GM23248 (cell line): ENCODE measurements at regions not wholly inside any gene's neighbourhood (a gene's known extent, or its start where the extent isn't known, plus 50 kb on each side); places are given as distances from the start of the nearest gene placed in this dataset.

ENCODE experiments used
- DNase-seq: peaks from one replicate; pipeline ENCODE4 v3.0.0-alpha.2; 2015
- H2AFZ ChIP-seq: fragments of 200-600 bp; sonication (generic); 2 replicates; pipeline ENCODE4 v1.6.1; 2016; ENCODE audit warnings: antibody characterized with exemption
- H3F3A ChIP-seq: fragments of 200-600 bp; sonication (generic); 2 replicates; pipeline ENCODE4 v1.6.1; 2016; ENCODE audit warnings: mild to moderate bottlenecking, antibody characterized with exemption, mixed run types; ENCODE audit not compliant: insufficient read depth
- H3K27ac ChIP-seq: fragments of 200-600 bp; sonication (generic); 2 replicates; pipeline ENCODE4 v1.5.1; 2016; ENCODE audit warnings: mild to moderate bottlenecking
- H3K27me3 ChIP-seq: fragments of 200-600 bp; sonication (generic); replicated peaks from 2 replicates; pipeline ENCODE4 v1.6.1; 2016; ENCODE audit warnings: mild to moderate bottlenecking; ENCODE audit not compliant: insufficient read depth
- H3K36me3 ChIP-seq: fragments of 200-600 bp; sonication (generic); 2 replicates; pipeline ENCODE4 v1.6.1; 2016; ENCODE audit warnings: low read depth, mild to moderate bottlenecking
- H3K4me1 ChIP-seq: fragments of 200-600 bp; sonication (generic); 2 replicates; pipeline ENCODE4 v1.6.1; 2016; ENCODE audit warnings: mild to moderate bottlenecking; ENCODE audit not compliant: insufficient read depth
- H3K4me2 ChIP-seq: fragments of 200-600 bp; sonication (generic); one replicate; pipeline ENCODE4 v1.6.1; 2016; ENCODE audit warnings: mild to moderate bottlenecking; ENCODE audit not compliant: unreplicated experiment
- H3K4me3 ChIP-seq: fragments of 200-600 bp; sonication (generic); 2 replicates; pipeline ENCODE4 v1.5.1; 2016; ENCODE audit warnings: mild to moderate bottlenecking
- H3K79me2 ChIP-seq: fragments of 200-600 bp; sonication (generic); 2 replicates; pipeline ENCODE4 v1.6.1; 2016; ENCODE audit warnings: mild to moderate bottlenecking; ENCODE audit not compliant: insufficient read depth
- H3K9ac ChIP-seq: fragments of 200-600 bp; sonication (generic); 2 replicates; pipeline ENCODE4 v1.6.1; 2016; ENCODE audit warnings: mild to moderate bottlenecking
- H3K9me2 ChIP-seq: fragments of 200-600 bp; sonication (generic); 2 replicates; pipeline ENCODE4 v1.6.1; 2016; ENCODE audit warnings: mixed run types, mild to moderate bottlenecking, moderate library complexity; ENCODE audit not compliant: insufficient read depth
- H3K9me3 ChIP-seq: fragments of 200-600 bp; sonication (generic); one replicate; pipeline ENCODE4 v1.6.1; 2017; ENCODE audit warnings: low read depth
- H4K20me1 ChIP-seq: fragments of 200-600 bp; sonication (generic); 2 replicates; pipeline ENCODE4 v1.6.0; 2016; ENCODE audit not compliant: insufficient read depth
- EZH2 ChIP-seq: fragments of 200-600 bp; sonication (generic); IDR thresholded peaks from 2 replicates; pipeline ENCODE4 v1.6.1; 2018; ENCODE audit warnings: antibody characterized with exemption, mild to moderate bottlenecking; ENCODE audit not compliant: insufficient read depth, poor library complexity, severe bottlenecking
- EZH2phosphoT487 ChIP-seq: fragments of 200-600 bp; sonication (generic); IDR thresholded peaks from 2 replicates; pipeline ENCODE4 v1.6.1; 2018; ENCODE audit warnings: antibody characterized with exemption, moderate library complexity, mild to moderate bottlenecking, low read depth; ENCODE audit not compliant: insufficient read depth
- WGBS, 2 experiments: methylation state at CpG; one replicate each; pipeline ENCODE4 v1.1.6; 2015 to 2017; ENCODE audit warnings: low lambda C conversion rate in 2 of 2, low coverage in 1 of 2; ENCODE audit errors: missing lambda C conversion rate in 2 of 2; 5-methylcytosine and 5-hydroxymethylcytosine counted together
- in situ Hi-C: fragments of 300-500 bp; cut with MboI; formaldehyde crosslinking; loops from 2 replicates; pipeline ENCODE4 v1.15.0; 2020

- H4K20me1 ChIP-seq = no peaks in the 10 kb centered on the region
- in situ Hi-C loops = no loop called here
- WGBS, 2 experiments = 27 to 30% methylated on average over 9 of the region's 9 CpGs
- no peaks in the 10 kb centered on the region for H3K27me3 ChIP-seq
- H3K9me2 ChIP-seq = no peaks in the 10 kb centered on the region
- no peaks in the 10 kb centered on the region for H3F3A ChIP-seq
- H3K9me3 ChIP-seq = no peaks in the 10 kb centered on the region
- H3K27ac ChIP-seq = no peak overlapping the region
- no peak for DNase-seq
- no peaks in the 10 kb centered on the region for H3K36me3 ChIP-seq
- H3K4me2 ChIP-seq = no peak overlapping the region
- no peak overlapping the region for H3K9ac ChIP-seq
- no peak for TF ChIP-seq EZH2
- TF ChIP-seq EZH2phosphoT487 = no peak
- no peaks in the 10 kb centered on the region for H3K4me1 ChIP-seq
- no peak overlapping the region for H2AFZ ChIP-seq
- H3K4me3 ChIP-seq = no peak overlapping the region
- H3K79me2 ChIP-seq = no peaks in the 10 kb centered on the region
Measured at GRCh38 chr16:8062677-8063076, 527.6 kb downstream of the TMEM114 start.

GRCh38 chr16:8055761-8056160, 534.5 kb downstream of the TMEM114 start:
- Histone ChIP-seq H2AFZ (no peak overlapping the region), H3K79me2 (no peaks in the 10 kb centered on the region), H3F3A (no peaks in the 10 kb centered on the region), H3K4me3 (no peak overlapping the region), H3K36me3 (no peaks in the 10 kb centered on the region), H3K27ac (no peak overlapping the region), H3K9me2 (no peaks in the 10 kb centered on the region), H3K4me2 (no peak overlapping the region), H3K9ac (no peak overlapping the region), H3K9me3 (no peaks in the 10 kb centered on the region), H3K27me3 (no peaks in the 10 kb centered on the region), H3K4me1 (no peaks in the 10 kb centered on the region), H4K20me1 (no peaks in the 10 kb centered on the region)
- WGBS, 2 experiments = 21 to 22% methylated on average over 4 of the region's 4 CpGs
- no peak for DNase-seq
- TF ChIP-seq EZH2phosphoT487 = no peak
- TF ChIP-seq EZH2 = no peak
- in situ Hi-C loops = no loop called here

- no peaks in the 10 kb centered on the region for H3K79me2 ChIP-seq
- H3K9ac ChIP-seq = no peak overlapping the region
- DNase-seq = no peak
- no peaks in the 10 kb centered on the region for H3F3A ChIP-seq
- in situ Hi-C loops = no loop called here
- H3K27ac ChIP-seq = no peak overlapping the region
- no peaks in the 10 kb centered on the region for H3K4me1 ChIP-seq
- H3K27me3 ChIP-seq = no peaks in the 10 kb centered on the region
- H3K9me2 ChIP-seq = no peaks in the 10 kb centered on the region
- no peaks in the 10 kb centered on the region for H4K20me1 ChIP-seq
- TF ChIP-seq EZH2 (no peak), EZH2phosphoT487 (no peak)
- H2AFZ ChIP-seq = no peak overlapping the region
- no peak overlapping the region for H3K4me2 ChIP-seq
- H3K4me3 ChIP-seq = no peak overlapping the region
- no peaks in the 10 kb centered on the region for H3K36me3 ChIP-seq
- no peaks in the 10 kb centered on the region for H3K9me3 ChIP-seq
- 10 to 12% methylated on average over 4 of the region's 4 CpGs for WGBS, 2 experiments
Measured at GRCh38 chr16:8053437-8053836, 536.9 kb downstream of the TMEM114 start.

- Histone ChIP-seq H3K4me2 (no peak overlapping the region), H3K27ac (no peak overlapping the region), H3K4me1 (no peaks in the 10 kb centered on the region), H3F3A (no peaks in the 10 kb centered on the region), H2AFZ (no peak overlapping the region), H3K9me3 (no peaks in the 10 kb centered on the region), H3K4me3 (no peak overlapping the region), H3K9me2 (no peaks in the 10 kb centered on the region), H3K79me2 (no peaks in the 10 kb centered on the region), H3K36me3 (no peaks in the 10 kb centered on the region), H3K9ac (no peak overlapping the region), H3K27me3 (no peaks in the 10 kb centered on the region), H4K20me1 (no peaks in the 10 kb centered on the region)
- in situ Hi-C loops = no loop called here
- DNase-seq = no peak
- 22 to 27% methylated on average over 4 of the region's 4 CpGs for WGBS, 2 experiments
- TF ChIP-seq EZH2phosphoT487 (no peak), EZH2 (no peak)
Measured at GRCh38 chr16:8048433-8048832, 541.9 kb downstream of the TMEM114 start.

- 24 to 33% methylated on average over 7 of the region's 7 CpGs for WGBS, 2 experiments
- in situ Hi-C loops = no loop called here
- H3K4me1 ChIP-seq = no peaks in the 10 kb centered on the region
Measured at GRCh38 chr16:8047736-8048135, 542.6 kb downstream of the TMEM114 start.

More at GRCh38 chr16:8047736-8048135, 542.6 kb downstream of the TMEM114 start:
- no peak for DNase-seq
- Histone ChIP-seq H3K27ac (no peak overlapping the region), H4K20me1 (no peaks in the 10 kb centered on the region), H3K79me2 (no peaks in the 10 kb centered on the region), H3K27me3 (no peaks in the 10 kb centered on the region), H2AFZ (no peak overlapping the region), H3K4me2 (no peak overlapping the region), H3K4me3 (no peak overlapping the region), H3K9me2 (no peaks in the 10 kb centered on the region), H3K36me3 (no peaks in the 10 kb centered on the region), H3K9me3 (no peaks in the 10 kb centered on the region), H3K9ac (no peak overlapping the region), H3F3A (no peaks in the 10 kb centered on the region)
- TF ChIP-seq EZH2 (no peak), EZH2phosphoT487 (no peak)
